Activated naive CD4-positive, alpha-beta T cell treated with anti-CD3 and anti-CD28 coated beads, Interleukin-2, amount 50 U/mL, for 24 hours (primary cell): ENCODE measurements at regions not wholly inside any gene's neighbourhood (a gene's known extent, or its start where the extent isn't known, plus 50 kb on each side); places are given as distances from the start of the nearest gene placed in this dataset.
A peak's percentile ranks its signal among the peaks of the same experiment; 100 is the strongest.

Experiments used
- H3K27ac Mint-ChIP-seq: one replicate; pipeline ENCODE4 v1.8.0; 2021; ENCODE audit warnings: mild to moderate bottlenecking, mixed read lengths
- H3K27me3 Mint-ChIP-seq: one replicate; pipeline ENCODE4 v1.8.0; 2021; ENCODE audit warnings: mixed read lengths
- H3K36me3 Mint-ChIP-seq: one replicate; pipeline ENCODE4 v1.8.0; 2021; ENCODE audit warnings: mixed read lengths
- H3K4me1 Mint-ChIP-seq: one replicate; pipeline ENCODE4 v1.8.0; 2021; ENCODE audit warnings: mixed read lengths
- H3K4me3 Mint-ChIP-seq: one replicate; pipeline ENCODE4 v1.8.0; 2021; ENCODE audit warnings: mild to moderate bottlenecking, mixed read lengths
- H3K9me3 Mint-ChIP-seq: one replicate; pipeline ENCODE4 v1.8.0; 2021; ENCODE audit warnings: mixed read lengths

GRCh38 chr12:11576104-11576503 lies 73.4 kb upstream of the ETV6 start:
- Mint-ChIP-seq H3K4me1 (no peaks in the 10 kb centered on the region), H3K4me3 (no peak overlapping the region), H3K9me3 (no peaks in the 10 kb centered on the region), H3K27ac (peak overlapping the region; percentile 31), H3K27me3 (no peaks in the 10 kb centered on the region), H3K36me3 (no peaks in the 10 kb centered on the region)

- Mint-ChIP-seq H3K27me3 (no peaks in the 10 kb centered on the region), H3K9me3 (no peaks in the 10 kb centered on the region), H3K4me3 (no peak overlapping the region), H3K27ac (no peak overlapping the region), H3K4me1 (peaks cover 3% of the 10 kb centered on the region), H3K36me3 (no peaks in the 10 kb centered on the region)
Measured at GRCh38 chr12:11577658-11578260, 71.7 kb upstream of the ETV6 start.

- Mint-ChIP-seq H3K4me1 (peaks cover 3% of the 10 kb centered on the region), H3K27me3 (no peaks in the 10 kb centered on the region), H3K27ac (no peak overlapping the region), H3K36me3 (no peaks in the 10 kb centered on the region), H3K4me3 (no peak overlapping the region), H3K9me3 (no peaks in the 10 kb centered on the region)
Measured at GRCh38 chr12:11578461-11578993, 70.9 kb upstream of the ETV6 start.

- Mint-ChIP-seq H3K9me3 (no peaks in the 10 kb centered on the region), H3K27ac (no peak overlapping the region), H3K36me3 (no peaks in the 10 kb centered on the region), H3K27me3 (no peaks in the 10 kb centered on the region), H3K4me1 (peaks cover 3% of the 10 kb centered on the region), H3K4me3 (no peak overlapping the region)
Measured at GRCh38 chr12:11580125-11580751, 69.2 kb upstream of the ETV6 start.

GRCh38 chr12:11581179-11581755 lies 68.2 kb upstream of the ETV6 start:
- no peak overlapping the region for H3K4me3 Mint-ChIP-seq
- no peaks in the 10 kb centered on the region for H3K36me3 Mint-ChIP-seq
- H3K9me3 Mint-ChIP-seq: no peaks in the 10 kb centered on the region
- H3K4me1 Mint-ChIP-seq: peaks cover 3% of the 10 kb centered on the region
- no peak overlapping the region for H3K27ac Mint-ChIP-seq
- no peaks in the 10 kb centered on the region for H3K27me3 Mint-ChIP-seq

- no peak overlapping the region for H3K4me3 Mint-ChIP-seq
- H3K9me3 Mint-ChIP-seq: no peaks in the 10 kb centered on the region
- peaks cover 3% of the 10 kb centered on the region for H3K4me1 Mint-ChIP-seq
- no peaks in the 10 kb centered on the region for H3K36me3 Mint-ChIP-seq
- no peaks in the 10 kb centered on the region for H3K27me3 Mint-ChIP-seq
- H3K27ac Mint-ChIP-seq: no peak overlapping the region
Measured at GRCh38 chr12:11584221-11584855, 65.1 kb upstream of the ETV6 start.

GRCh38 chr12:11592484-11592883 lies 57.0 kb upstream of the ETV6 start:
- no peak overlapping the region for H3K27ac Mint-ChIP-seq
- no peaks in the 10 kb centered on the region for H3K36me3 Mint-ChIP-seq
- H3K4me1 Mint-ChIP-seq: peaks cover 10% of the 10 kb centered on the region
- no peaks in the 10 kb centered on the region for H3K9me3 Mint-ChIP-seq
- no peaks in the 10 kb centered on the region for H3K27me3 Mint-ChIP-seq
- no peak overlapping the region for H3K4me3 Mint-ChIP-seq

- no peaks in the 10 kb centered on the region for H3K9me3 Mint-ChIP-seq
- no peaks in the 10 kb centered on the region for H3K36me3 Mint-ChIP-seq
- no peak overlapping the region for H3K27ac Mint-ChIP-seq
- peaks cover 10% of the 10 kb centered on the region for H3K4me1 Mint-ChIP-seq
- H3K4me3 Mint-ChIP-seq: no peak overlapping the region
- no peaks in the 10 kb centered on the region for H3K27me3 Mint-ChIP-seq
Measured at GRCh38 chr12:11593013-11593412, 56.5 kb upstream of the ETV6 start.

- Mint-ChIP-seq H3K27me3 (no peaks in the 10 kb centered on the region), H3K4me1 (peaks cover 10% of the 10 kb centered on the region), H3K36me3 (no peaks in the 10 kb centered on the region), H3K9me3 (no peaks in the 10 kb centered on the region), H3K27ac (no peak overlapping the region), H3K4me3 (no peak overlapping the region)
Measured at GRCh38 chr12:11595080-11595479, 54.4 kb upstream of the ETV6 start.

- H3K27me3 Mint-ChIP-seq: no peaks in the 10 kb centered on the region
- H3K4me3 Mint-ChIP-seq: no peak overlapping the region
- no peaks in the 10 kb centered on the region for H3K36me3 Mint-ChIP-seq
- no peak overlapping the region for H3K27ac Mint-ChIP-seq
- peaks cover 16% of the 10 kb centered on the region for H3K4me1 Mint-ChIP-seq
- no peaks in the 10 kb centered on the region for H3K9me3 Mint-ChIP-seq
Measured at GRCh38 chr12:11596141-11596540, 53.3 kb upstream of the ETV6 start.

GRCh38 chr12:11598900-11599299 lies 50.6 kb upstream of the ETV6 start:
- no peaks in the 10 kb centered on the region for H3K9me3 Mint-ChIP-seq
- H3K27me3 Mint-ChIP-seq: no peaks in the 10 kb centered on the region
- no peak overlapping the region for H3K4me3 Mint-ChIP-seq
- H3K36me3 Mint-ChIP-seq: no peaks in the 10 kb centered on the region
- H3K4me1 Mint-ChIP-seq: peaks cover 13% of the 10 kb centered on the region
- no peak overlapping the region for H3K27ac Mint-ChIP-seq
